HG02571 (cell line): ENCODE measurements at regions not wholly inside any gene's neighbourhood (a gene's known extent, or its start where the extent isn't known, plus 50 kb on each side); places are given as distances from the start of the nearest gene placed in this dataset.
"Not testable (repeated sequence)": the region's sequence is repeated elsewhere in the genome, so short reads cannot be mapped to it uniquely, and the experiment has no call there.

Source experiments
- ATAC-seq: cut with Tn5 transposase; IDR thresholded peaks from one replicate; pipeline ENCODE4 v1.9.1; 2021; ENCODE audit warnings: mild to moderate bottlenecking, moderate library complexity; ENCODE audit not compliant: unreplicated experiment

GRCh38 chr3:151675858-151676615 lies 57.7 kb upstream of the AADACL2 start:
- ATAC-seq: no peak

GRCh38 chr3:151673974-151674373 lies 59.8 kb upstream of the AADACL2 start:
- no peak for ATAC-seq

- ATAC-seq: not testable (repeated sequence)
Measured at GRCh38 chr3:151667762-151668161, 66.0 kb upstream of the AADACL2 start.

GRCh38 chr3:151660885-151661284 lies 72.8 kb upstream of the AADACL2 start:
- ATAC-seq: no peak

GRCh38 chr3:151644986-151645385 lies 88.7 kb upstream of the AADACL2 start:
- no peak for ATAC-seq

- ATAC-seq: no peak
Measured at GRCh38 chr3:151644020-151644620, 89.6 kb upstream of the AADACL2 start.

- ATAC-seq: no peak
Measured at GRCh38 chr3:151639418-151639740, 94.3 kb upstream of the AADACL2 start.

GRCh38 chr3:151638555-151639417 lies 94.9 kb upstream of the AADACL2 start:
- no peak for ATAC-seq

- ATAC-seq: no peak
Measured at GRCh38 chr3:151635905-151636304, 97.8 kb upstream of the AADACL2 start.

- no peak for ATAC-seq
Measured at GRCh38 chr3:151631946-151632345, 101.8 kb upstream of the AADACL2 start.

- ATAC-seq: no peak
Measured at GRCh38 chr3:151630938-151631441, 102.7 kb upstream of the AADACL2 start.

GRCh38 chr3:151630035-151630434 lies 103.7 kb upstream of the AADACL2 start:
- no peak for ATAC-seq

GRCh38 chr3:151625586-151625985 lies 108.1 kb upstream of the AADACL2 start:
- ATAC-seq: no peak

- no peak for ATAC-seq
Measured at GRCh38 chr3:151625086-151625485, 108.6 kb upstream of the AADACL2 start.

GRCh38 chr3:151620071-151620470 lies 113.7 kb upstream of the AADACL2 start:
- no peak for ATAC-seq

- no peak for ATAC-seq
Measured at GRCh38 chr3:151615464-151615863, 118.3 kb upstream of the AADACL2 start.

GRCh38 chr3:151612115-151612514 lies 121.6 kb upstream of the AADACL2 start:
- no peak for ATAC-seq

GRCh38 chr3:151611419-151611818 lies 122.3 kb upstream of the AADACL2 start:
- no peak for ATAC-seq

GRCh38 chr3:151609491-151609890 lies 124.2 kb upstream of the AADACL2 start:
- ATAC-seq: no peak

GRCh38 chr3:151604891-151605290 lies 128.8 kb upstream of the AADACL2 start:
- ATAC-seq: no peak

- ATAC-seq: no peak
Measured at GRCh38 chr3:151600783-151601182, 132.9 kb upstream of the AADACL2 start.
